CD4-positive, alpha-beta T cell treated with Interleukin-4 for 4 hours (primary cell): ENCODE measurements at regions not wholly inside any gene's neighbourhood (a gene's known extent, or its start where the extent isn't known, plus 50 kb on each side); places are given as distances from the start of the nearest gene placed in this dataset.

ENCODE experiments used
- DNase-seq: peaks from one replicate; pipeline ENCODE4 v3.0.0-alpha.2; 2020

DNA sequence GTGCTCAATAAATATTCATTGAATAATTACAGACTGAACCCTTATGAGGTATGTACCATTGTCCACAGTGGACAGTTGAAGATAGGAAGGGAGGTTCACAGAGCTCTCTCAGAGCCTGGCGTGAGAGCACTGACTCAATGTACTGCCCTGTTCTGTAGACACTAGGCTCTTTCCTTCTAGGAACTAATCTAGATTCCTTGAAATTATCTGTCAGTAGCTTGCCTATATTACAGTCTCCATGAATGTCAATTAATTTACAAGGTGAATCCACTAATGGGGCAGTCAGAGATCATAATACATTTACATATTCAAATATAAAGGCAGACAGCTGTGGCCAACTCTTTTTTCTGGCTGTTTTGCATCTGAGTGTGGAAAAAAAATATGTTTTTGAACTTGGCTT lies 251.2 kb upstream of the SALL1 start:
- DNase-seq, result no peak

DNA sequence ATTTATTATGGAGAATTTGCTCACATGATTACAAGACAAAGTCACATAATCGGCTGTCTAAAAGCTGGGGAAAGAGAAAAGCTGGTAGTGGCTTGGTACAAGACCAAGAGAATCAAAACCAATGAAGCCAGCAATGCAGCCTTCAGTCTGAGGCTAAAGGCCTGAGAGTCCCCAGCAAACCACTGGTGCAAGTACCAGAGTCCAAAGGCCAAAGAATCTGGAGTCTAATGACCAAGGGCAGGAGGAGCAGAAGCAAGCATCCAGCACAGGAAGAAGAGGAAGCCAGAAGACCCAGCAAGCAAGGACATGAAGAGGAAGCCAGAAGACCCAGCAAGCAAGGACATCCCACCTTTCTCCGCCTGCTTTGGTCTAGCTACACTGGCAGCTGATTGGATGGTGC lies 250.6 kb upstream of the SALL1 start:
- DNase-seq, result no peak

DNA sequence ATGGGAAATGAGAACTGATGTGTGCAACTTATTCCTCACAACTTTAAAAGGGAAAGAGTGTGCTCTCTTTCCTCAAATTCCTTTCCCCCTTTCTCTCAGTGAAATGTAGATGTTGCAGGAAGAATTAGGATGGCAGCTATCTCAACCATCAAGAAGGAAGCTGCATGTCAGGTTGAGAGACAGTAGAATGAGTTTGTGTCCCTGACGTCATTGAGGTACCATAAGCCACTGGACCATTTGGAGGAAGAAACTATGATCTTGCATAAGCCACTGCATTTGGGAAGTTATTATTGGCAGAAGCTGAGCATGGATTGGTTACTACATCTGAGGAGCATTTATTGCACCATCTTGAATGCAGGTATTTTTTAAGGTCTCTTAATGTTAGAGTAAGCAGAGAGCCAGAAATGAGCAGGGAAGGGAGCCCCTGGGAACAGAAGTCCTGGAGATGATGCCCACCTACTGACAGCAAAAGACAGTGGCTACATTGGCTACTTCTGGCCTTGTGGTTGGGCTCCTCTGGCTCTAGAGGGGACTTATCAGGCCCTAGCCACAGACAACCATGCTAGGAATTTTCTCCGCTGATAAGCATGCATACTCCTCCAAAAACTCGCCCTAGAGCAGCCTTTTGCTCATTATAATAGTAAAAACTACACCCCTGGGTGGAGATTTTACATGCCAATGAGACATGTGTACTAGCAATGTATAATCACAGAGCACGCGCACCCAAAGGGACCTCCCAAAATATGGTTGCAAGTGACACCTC lies 249.0 kb upstream of the SALL1 start:
- no peak for DNase-seq

DNA sequence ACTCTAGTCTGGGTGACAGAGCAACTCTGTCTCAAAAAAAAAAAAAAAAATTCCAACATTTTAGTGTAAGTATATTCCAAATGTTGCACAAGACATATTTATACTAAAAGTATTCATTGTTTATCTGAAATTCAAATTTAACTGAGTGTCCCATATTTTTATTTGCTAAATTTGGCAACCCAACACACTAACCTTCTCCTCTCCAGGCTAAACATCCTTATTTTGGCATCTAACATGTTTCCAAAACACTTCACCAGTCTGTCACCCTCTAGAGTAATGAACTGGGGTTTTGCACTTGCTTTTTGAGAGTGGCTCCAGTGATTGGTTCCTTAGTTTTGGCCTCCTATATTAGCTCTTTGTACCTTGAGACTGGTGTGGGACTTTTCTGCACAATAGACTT lies 243.4 kb upstream of the SALL1 start:
- DNase-seq, result no peak

DNA sequence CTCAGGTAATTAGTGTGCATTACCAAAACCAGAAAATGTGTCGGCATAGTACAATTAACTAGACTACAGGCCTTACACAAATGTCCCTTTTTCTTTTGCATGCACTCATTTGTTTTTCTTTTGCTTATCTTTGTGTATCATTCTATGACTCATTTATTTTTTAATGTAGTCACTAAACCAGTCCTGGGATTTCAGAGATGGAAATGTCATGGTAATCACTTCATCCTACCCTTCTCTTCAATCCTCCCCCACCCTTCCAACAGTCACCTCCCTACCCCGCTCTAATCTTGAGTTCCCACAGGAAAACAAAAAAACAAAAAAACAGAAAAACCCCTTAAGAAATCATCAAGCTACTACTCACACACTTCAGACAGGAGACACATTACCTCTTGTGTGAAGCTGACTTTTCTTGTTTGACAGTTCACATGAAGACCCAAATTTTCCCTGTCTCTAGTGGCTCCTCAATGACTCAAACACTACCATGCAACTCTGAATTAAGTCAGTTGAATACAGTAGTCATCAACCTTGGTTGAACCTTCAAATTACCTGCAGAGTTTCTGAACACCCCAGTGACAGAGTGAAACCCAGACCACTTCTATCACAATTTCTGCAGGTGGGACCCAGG lies 242.4 kb upstream of the SALL1 start:
- no peak for DNase-seq

DNA sequence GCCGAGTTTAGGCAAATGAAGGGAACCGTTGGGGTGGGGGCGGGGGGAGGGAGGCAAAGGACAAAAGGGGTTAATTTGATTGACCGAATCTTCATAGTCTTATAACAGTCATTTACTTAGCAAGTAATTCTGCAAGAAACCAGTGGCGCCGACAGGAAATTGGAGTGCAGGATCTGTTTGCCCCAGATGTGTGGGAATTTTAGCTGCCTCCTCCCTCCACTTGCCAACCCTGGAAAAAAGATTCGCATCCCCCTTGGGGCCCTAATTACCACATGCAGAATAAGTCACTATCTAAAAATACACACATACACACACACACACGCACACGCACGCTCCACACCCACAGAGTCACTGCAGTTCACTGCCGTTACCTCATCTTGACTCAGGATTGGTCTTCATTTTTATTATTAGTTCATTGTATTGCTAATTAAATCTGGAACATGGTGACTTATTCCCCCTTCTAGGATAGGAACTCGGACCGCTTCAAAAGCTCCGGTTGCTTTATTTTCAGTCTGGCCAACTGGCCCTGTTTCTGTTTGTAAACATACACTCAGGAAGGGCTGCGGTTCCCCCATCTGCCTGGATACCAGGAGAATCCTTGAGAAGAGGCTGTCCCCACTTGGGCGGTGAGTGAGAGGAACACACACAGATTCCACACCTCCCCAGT lies 241.6 kb upstream of the SALL1 start:
- no peak for DNase-seq

DNA sequence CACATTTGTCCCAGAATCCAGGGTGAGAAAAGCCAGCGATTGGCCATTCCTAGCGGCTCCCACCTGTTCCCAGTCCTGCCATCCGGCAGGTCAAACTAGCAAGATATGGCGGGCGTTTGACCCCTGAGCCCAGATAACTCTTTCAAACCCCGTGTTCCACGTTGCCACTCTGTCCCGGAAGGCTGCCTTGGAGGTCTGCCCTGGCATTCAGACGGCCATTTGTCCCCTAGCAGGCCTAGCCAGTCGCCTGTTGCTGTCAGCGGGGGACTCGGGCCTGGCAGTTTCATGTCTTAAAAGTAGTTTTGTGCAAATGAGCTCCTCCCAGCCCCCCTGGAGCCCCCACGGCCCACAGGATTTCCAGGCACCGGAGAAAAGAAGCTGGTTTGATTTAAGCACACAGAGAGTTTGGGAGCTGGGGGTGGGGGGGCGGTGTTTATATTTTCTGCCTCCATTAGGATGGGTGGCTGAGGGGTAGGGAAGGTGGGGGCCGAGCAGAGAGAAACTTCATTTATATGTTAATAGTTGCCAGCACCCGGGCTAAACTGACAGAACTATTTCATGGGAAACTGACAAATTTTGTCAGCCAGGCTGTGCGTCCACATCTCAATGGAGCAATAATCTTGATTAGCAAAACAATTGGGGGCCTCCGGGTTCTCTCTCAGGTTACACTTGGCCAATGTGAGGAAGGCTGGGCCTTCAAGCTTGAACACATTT lies 240.9 kb upstream of the SALL1 start:
- DNase-seq, result no peak

DNA sequence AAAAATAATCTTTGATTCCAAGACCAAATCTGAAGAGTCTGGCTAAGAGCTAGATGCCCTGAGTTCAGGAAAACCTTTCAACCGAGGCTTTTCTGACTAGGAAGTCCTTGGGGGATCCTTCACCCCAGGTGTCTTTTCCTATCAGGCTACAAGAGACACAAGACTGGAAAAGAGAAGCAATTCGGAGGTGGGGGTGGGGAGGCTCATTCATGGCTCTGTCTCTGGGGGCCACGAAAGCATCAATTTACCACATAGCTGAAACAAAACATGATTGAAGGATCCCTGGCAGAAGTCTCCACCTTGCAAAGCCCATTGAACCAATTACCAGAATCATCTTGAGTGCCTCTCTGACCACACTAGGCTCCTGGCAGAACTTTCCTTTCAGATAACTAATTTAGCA lies 239.8 kb upstream of the SALL1 start:
- no peak for DNase-seq

DNA sequence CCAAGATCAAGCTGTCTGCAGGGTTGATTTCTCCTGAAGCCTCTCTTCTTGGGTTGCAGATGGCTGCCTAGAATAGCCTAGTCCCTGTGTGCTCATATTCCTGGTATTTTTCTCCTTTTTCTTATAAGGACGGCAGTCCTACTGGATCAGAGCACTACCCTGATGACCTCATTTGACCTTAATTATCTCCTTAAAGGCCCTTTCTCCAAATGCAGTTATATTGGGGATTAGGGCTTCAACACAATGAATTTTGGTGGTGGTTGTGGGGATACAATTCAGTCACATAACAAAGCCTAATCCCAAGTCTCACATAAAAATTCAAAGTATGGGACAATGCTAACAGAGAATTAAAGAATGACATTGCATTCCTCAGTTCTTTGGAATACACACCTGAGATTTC lies 238.8 kb upstream of the SALL1 start:
- DNase-seq, result no peak

DNA sequence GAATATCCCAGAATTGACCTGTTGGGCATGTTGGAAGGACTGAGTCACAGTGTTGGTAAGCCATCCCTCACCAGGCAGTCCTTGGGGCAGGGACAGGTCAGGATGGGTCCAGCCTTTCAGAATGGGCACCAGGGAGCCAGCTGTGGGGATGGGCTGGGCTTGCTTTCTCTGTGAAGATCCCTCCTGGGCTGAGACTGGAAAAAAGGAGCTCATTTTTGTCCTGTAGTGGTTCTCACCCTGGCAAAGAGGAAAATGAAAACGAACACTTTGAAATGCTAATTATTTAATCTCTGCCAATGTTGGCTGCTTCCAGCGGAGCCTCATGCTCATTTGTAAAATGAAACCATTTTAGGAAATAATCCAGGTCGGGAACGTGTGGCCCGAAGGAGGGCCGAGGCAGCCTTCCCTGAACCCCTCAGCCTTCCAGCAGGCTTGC lies 237.5 kb upstream of the SALL1 start:
- DNase-seq, result no peak

DNA sequence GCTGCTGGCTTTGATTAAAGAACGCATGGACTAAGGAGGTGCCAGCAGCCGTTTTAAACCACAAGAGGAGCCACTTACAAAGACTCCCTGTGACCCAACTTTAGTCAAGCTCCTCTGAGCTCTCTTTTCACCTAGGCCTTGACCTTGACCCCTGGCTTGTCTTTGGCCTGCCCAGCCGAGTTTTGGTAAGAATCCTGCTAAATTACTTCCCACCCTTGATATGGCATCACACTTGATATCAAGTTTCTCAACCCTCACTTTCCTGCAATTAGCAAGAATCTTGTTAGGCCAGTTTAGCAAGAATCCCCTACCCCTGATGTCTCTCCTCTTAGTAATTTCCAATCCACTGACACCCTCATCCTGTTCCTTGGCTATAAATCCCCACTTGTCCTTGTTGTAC lies 232.8 kb upstream of the SALL1 start:
- DNase-seq, result no peak

DNA sequence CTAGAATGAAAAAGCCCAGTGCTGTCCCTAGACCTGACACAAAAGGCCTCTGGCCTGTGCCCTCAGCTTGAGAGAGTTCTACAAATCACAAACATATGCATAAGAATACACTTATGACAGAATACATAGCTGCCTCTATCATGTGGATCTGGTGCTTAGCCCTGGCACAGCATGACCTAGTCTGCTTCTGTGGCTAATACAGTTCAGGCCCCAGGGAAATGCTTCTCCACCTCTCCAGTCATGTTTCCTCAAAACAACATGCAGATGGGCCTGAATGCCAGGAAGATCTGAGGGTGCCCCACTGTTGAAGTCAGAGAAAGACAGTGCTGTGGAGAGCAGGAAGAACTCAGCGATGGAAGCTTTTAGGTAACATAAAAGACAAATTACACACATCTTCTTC lies 231.9 kb upstream of the SALL1 start:
- DNase-seq, result no peak

DNA sequence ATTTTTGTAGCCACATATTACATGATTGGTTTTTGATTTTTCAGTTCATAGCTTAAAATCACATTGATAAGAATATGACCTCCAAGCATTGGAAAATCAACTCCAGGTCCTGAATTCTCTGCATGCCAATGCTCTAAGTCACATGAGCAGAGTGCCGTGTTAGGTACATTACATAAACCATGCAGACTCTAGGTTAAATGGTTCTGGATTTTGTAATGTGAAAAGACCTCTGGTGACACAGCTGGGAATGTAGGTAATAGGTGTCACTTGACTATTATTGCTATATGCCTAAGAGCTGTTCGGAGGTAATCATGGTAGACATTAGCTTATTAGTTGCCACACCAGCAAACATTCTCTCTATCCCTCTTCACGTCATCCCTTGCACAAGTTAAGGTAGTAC lies 231.1 kb upstream of the SALL1 start:
- no peak for DNase-seq

DNA sequence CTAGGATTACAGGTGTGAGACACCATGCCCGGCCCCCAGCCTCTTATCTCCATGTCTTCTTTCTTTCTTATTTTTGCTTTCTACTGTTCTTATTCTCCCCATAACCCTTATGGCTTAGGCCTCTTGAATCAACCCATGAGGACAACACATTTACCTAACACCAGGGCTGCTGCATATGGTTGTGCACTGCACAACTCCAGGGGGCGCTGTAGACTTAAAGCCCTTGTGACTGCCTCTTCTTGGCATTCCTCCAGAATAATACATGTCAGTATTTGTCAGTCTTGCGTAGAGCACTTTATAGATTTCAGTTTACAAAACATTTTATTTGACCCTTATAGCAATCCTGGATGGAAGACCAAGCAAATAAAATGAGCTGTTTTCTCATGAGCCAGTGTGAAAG lies 225.0 kb upstream of the SALL1 start:
- DNase-seq, result no peak

DNA sequence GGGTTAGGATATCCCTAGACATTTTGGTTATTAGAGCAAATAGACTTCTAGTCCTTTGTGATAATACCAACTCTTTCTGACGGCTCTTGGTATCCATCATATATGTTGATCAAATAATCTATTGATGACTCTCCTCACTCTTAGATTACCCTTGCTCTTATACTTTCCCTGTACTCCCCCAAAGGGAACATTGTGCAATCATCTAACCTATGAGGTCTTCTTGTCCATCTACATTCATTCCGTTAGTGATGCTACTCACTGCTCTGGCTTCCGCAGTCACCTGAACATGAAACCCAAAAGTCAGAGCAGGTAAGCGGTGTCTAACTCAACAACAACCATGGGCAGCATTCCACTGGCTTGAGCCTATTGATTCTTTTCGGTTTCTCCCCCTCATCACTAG lies 223.7 kb upstream of the SALL1 start:
- DNase-seq, result no peak

DNA sequence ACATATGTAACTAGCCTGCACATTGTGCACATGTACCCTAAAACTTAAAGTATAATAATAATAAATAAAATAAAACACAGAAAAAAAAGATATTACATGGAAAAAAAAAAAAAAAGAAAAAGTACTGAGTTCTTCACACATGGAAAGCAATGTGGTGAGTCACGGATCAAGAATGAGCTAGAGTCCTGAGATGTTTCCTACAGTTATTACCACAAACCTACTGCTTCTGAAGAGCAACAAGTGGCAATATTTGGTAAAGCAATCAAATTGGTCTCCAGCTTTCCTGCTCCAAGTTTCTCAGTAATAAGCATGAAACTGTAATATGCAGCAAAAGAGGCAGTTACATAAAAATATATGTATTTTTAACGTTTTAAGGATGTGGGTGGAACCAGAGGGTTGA lies 223.3 kb upstream of the SALL1 start:
- no peak for DNase-seq

DNA sequence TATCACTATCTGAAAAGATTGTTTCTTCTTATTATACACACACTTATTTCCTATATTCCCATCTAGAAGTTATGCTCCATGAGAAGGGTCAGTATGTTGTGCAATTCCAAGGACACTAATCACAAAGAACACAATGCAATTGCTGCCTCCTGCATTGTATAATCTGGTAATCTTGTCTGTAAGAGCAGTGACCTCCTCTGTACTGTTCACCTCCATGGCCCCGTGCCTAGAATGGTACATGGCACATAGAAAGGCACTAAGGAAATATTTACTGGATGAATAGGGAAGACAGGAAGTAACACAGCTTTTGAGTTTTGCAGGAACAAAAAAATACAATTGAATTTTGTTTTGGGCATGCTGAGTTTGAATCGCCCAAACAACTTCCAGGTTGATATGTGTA lies 214.6 kb upstream of the SALL1 start:
- DNase-seq, result no peak

DNA sequence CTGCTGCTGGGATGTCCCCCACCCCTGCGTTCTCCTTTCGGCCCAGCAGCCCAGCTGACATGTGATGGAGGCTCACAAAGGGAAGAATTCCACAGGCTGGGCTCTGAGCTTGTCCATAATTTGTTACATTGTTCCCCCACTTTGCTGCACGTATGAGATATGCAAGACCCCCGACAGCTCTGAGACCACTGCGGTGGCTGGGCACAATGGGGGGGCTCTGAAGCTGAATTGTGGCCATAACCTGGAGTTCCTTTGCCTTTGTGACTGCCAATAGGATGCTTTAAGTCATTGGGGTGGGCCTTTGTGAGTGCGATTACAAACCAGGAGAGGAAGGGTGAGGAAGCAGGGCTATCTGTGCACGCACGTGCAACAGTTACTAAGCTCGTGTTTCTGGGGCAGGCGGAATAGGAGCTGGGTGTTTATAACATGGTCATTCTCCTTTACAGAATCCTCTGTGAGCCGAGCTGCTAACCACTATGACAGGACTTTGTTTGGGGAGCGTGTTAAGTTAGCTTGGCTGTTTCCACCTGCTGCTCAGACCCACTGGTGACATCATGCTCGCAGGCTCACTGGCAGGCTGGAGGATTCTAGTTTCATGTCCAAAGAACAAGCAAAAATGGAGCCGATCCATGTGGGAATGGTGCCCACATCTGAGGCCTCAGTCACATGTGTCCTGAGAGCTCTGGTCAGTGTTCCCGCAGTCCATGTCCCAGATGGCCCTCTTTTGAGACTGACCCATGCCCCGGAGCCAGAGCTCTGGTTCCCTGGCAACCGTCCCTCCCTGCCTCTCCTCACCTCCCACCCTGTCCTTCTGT lies 208.3 kb upstream of the SALL1 start:
- DNase-seq, result no peak

DNA sequence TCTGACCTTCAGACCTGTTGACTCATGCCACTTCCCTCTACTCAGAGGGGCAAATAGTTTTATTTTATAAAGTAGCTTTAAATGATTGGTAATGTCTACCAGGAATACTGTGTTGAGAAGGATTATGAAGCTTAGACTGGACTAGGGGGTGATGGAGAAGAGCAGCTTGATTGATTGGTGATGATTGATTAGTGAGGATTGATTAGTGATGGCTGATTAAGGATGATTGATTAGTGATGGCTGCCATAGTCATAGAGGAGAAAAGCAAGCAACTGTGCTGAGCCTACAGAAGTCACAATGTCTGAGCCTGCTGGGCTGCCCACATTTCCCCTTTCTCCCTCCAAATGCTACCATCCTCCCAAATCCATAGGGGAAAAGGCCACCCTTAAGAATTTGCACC lies 206.8 kb upstream of the SALL1 start:
- DNase-seq, result no peak

DNA sequence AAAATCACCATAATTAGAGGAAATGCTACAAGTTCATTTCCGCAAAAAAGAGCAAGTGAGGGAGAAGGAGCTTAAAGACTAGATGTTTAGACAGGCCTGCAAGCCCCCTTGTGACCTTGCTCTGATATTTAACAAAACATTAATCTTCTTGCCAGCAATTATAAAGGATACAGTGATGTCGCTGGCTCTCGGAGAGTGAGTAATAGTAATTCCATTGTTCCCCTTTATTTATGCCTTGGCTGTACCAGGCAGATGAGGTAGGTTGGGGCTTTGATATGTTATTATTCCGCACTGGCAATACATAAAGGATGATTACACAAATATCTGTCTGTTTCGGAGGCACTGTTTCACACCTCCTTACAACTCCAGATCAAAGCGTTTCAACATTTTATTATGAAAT lies 204.8 kb upstream of the SALL1 start:
- no peak for DNase-seq

DNA sequence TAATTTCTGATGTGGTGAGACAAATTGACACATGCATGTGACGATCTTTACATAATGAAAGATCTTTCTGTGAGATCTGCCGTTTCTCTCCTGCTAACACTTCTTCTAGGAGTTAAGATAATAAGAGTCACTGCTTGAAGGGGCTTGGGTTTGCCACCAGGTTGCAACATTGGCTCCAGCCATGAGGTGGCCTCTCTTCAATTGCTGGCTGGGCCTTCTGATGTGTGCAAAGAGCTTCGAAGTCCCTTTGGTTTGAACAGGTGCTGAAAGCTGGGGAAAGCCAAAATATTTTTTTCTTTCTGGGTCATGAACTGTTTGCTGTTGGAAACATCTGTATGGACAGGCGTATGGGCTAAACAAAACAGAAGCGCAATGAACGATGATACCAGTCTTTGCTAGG lies 204.1 kb upstream of the SALL1 start:
- DNase-seq, result no peak

DNA sequence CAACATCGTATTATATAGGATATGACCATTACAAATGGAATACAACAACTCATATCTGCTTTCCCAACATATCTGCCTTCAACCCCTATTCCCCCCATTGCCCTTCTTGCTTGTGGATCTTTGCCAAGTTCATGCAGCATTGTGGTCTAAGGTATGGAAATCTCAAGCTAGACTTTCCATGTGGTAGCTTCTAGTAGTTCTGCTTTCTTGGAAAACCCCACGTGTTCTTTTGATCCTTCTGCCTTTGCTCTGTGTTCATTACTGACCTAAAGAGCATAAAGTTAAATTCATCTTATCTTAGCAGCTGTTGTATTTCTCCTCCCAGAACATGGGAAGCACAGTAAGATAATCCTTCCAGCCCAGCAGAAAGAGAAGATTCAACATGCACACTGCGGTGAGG lies 202.0 kb upstream of the SALL1 start:
- DNase-seq, result no peak

DNA sequence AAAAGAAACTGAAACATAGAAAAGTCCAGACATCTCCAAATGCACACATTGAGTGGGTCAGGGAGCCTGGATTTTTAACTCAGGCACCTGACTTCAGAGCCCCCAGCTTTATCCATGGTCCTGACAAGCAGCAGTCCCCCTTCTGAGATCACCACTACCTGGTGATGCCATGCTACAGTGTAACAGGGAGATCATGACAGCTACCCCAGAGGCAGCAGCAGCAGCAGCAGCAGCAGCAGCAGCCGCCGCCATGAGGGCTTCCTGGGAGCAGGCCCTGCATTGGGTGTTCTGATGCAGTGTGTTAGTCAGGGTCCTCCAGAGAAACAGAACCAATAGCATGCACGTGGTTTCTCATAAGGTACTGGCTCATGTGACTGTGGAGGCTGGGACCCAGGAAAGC lies 198.6 kb upstream of the SALL1 start:
- DNase-seq, result no peak
